ENCODE measurements at regions not wholly inside any gene's neighbourhood (a gene's known extent, or its start where the extent isn't known, plus 50 kb on each side); places are given as distances from the start of the nearest gene placed in this dataset.
"Not testable (repeated sequence)": the region's sequence is repeated elsewhere in the genome, so short reads cannot be mapped to it uniquely, and the experiment has no call there.

- no peak overlapping the region for H3K4me3 ChIP-seq (ENCODE audit: low read length)
- H3F3A ChIP-seq (ENCODE audit: insufficient read depth, low read length, poor library complexity, severe bottlenecking), result no peaks in the 10 kb centered on the region
- H3K27ac ChIP-seq (ENCODE audit: low read length), result no peak overlapping the region
- no peak overlapping the region for H3K9ac ChIP-seq (ENCODE audit: low read length)
- no peaks in the 10 kb centered on the region for H3K9me3 ChIP-seq (ENCODE audit: low read length)
- H4K20me1 ChIP-seq (ENCODE audit: insufficient read depth), result no peaks in the 10 kb centered on the region
- no peak overlapping the region for H2AFZ ChIP-seq (ENCODE audit: low read depth, low read length)
- no peaks in the 10 kb centered on the region for H3K79me2 ChIP-seq (replicated peaks; ENCODE audit: insufficient read depth, low read length)
- no peaks in the 10 kb centered on the region for H3K9me2 ChIP-seq (ENCODE audit: insufficient read depth, low read length)
- no peak for TF ChIP-seq MXI1 (conservative IDR thresholded peaks at IDR 0.05; ENCODE audit: poor library complexity, severe bottlenecking)
- TF ChIP-seq CTCF (IDR thresholded peaks at IDR 0.05; ENCODE audit: poor library complexity, severe bottlenecking), result no peak
- TF ChIP-seq EP300 (conservative IDR thresholded peaks at IDR 0.05; ENCODE audit: poor library complexity, severe bottlenecking), result no peak
- TF ChIP-seq EZH2 (IDR thresholded peaks at IDR 0.05; ENCODE audit: borderline replicate concordance, insufficient read depth, low read length, poor library complexity, severe bottlenecking), result no peak
- H3K4me2 ChIP-seq (ENCODE audit: low read length), result no peak overlapping the region
- no peaks in the 10 kb centered on the region for H3K36me3 ChIP-seq (ENCODE audit: insufficient read depth, low read length)
- H3K27me3 ChIP-seq (ENCODE audit: insufficient read depth, low read depth, low read length), result no peaks in the 10 kb centered on the region
Measured at GRCh38 chrX:14309431-14309830, 219.9 kb upstream of the GLRA2 start.

- H3K27ac ChIP-seq (ENCODE audit: low read length); H3K79me2 ChIP-seq (replicated peaks; ENCODE audit: insufficient read depth, low read length); H4K20me1 ChIP-seq (ENCODE audit: insufficient read depth); H3K27me3 ChIP-seq (ENCODE audit: insufficient read depth, low read depth, low read length); H2AFZ ChIP-seq (ENCODE audit: low read depth, low read length); H3F3A ChIP-seq (ENCODE audit: insufficient read depth, low read length, poor library complexity, severe bottlenecking); H3K9ac ChIP-seq (ENCODE audit: low read length); H3K36me3 ChIP-seq (ENCODE audit: insufficient read depth, low read length); H3K4me2 ChIP-seq (ENCODE audit: low read length); H3K4me3 ChIP-seq (ENCODE audit: low read length); H3K9me2 ChIP-seq (ENCODE audit: insufficient read depth, low read length); H3K9me3 ChIP-seq (ENCODE audit: low read length): not testable (repeated sequence)
Measured at GRCh38 chrX:14308976-14309375, 220.4 kb upstream of the GLRA2 start.

- no peaks in the 10 kb centered on the region for H4K20me1 ChIP-seq (ENCODE audit: insufficient read depth)
- H3K9ac ChIP-seq (ENCODE audit: low read length), result no peak overlapping the region
- TF ChIP-seq TAF1 (IDR thresholded peaks at IDR 0.05; ENCODE audit: low read depth) (no peak), EP300 (conservative IDR thresholded peaks at IDR 0.05; ENCODE audit: poor library complexity, severe bottlenecking) (no peak), POLR2AphosphoS5 (IDR thresholded peaks at IDR 0.05) (no peak), REST (IDR thresholded peaks at IDR 0.05; ENCODE audit: borderline replicate concordance) (no peak), MXI1 (conservative IDR thresholded peaks at IDR 0.05; ENCODE audit: poor library complexity, severe bottlenecking) (no peak), EZH2 (IDR thresholded peaks at IDR 0.05; ENCODE audit: borderline replicate concordance, insufficient read depth, low read length, poor library complexity, severe bottlenecking) (no peak), SMC3 (conservative IDR thresholded peaks at IDR 0.05; ENCODE audit: poor library complexity) (no peak), CTCF (IDR thresholded peaks at IDR 0.05; ENCODE audit: poor library complexity, severe bottlenecking) (no peak)
- no peaks in the 10 kb centered on the region for H3K9me3 ChIP-seq (ENCODE audit: low read length)
- H2AFZ ChIP-seq (ENCODE audit: low read depth, low read length), result no peak overlapping the region
- no peak overlapping the region for H3K27ac ChIP-seq (ENCODE audit: low read length)
- no peak overlapping the region for H3K4me3 ChIP-seq (ENCODE audit: low read length)
- H3F3A ChIP-seq (ENCODE audit: insufficient read depth, low read length, poor library complexity, severe bottlenecking), result no peaks in the 10 kb centered on the region
- no peaks in the 10 kb centered on the region for H3K36me3 ChIP-seq (ENCODE audit: insufficient read depth, low read length)
- no peaks in the 10 kb centered on the region for H3K27me3 ChIP-seq (ENCODE audit: insufficient read depth, low read depth, low read length)
- H3K9me2 ChIP-seq (ENCODE audit: insufficient read depth, low read length), result no peaks in the 10 kb centered on the region
- no peaks in the 10 kb centered on the region for H3K79me2 ChIP-seq (replicated peaks; ENCODE audit: insufficient read depth, low read length)
- no peak overlapping the region for H3K4me2 ChIP-seq (ENCODE audit: low read length)
Measured at GRCh38 chrX:14303891-14304290, 225.4 kb upstream of the GLRA2 start.

- H3K9ac ChIP-seq (ENCODE audit: low read length); H3K4me2 ChIP-seq (ENCODE audit: low read length); H2AFZ ChIP-seq (ENCODE audit: low read depth, low read length); H3K9me3 ChIP-seq (ENCODE audit: low read length); H4K20me1 ChIP-seq (ENCODE audit: insufficient read depth); H3K9me2 ChIP-seq (ENCODE audit: insufficient read depth, low read length); H3K4me3 ChIP-seq (ENCODE audit: low read length); H3K27me3 ChIP-seq (ENCODE audit: insufficient read depth, low read depth, low read length); H3K27ac ChIP-seq (ENCODE audit: low read length); H3K79me2 ChIP-seq (replicated peaks; ENCODE audit: insufficient read depth, low read length); H3F3A ChIP-seq (ENCODE audit: insufficient read depth, low read length, poor library complexity, severe bottlenecking); H3K36me3 ChIP-seq (ENCODE audit: insufficient read depth, low read length): not testable (repeated sequence)
Measured at GRCh38 chrX:14302561-14302960, 226.8 kb upstream of the GLRA2 start.
